Astrocyte (in vitro differentiated cells and primary cell): ENCODE measurements at regions not wholly inside any gene's neighbourhood (a gene's known extent, or its start where the extent isn't known, plus 50 kb on each side); places are given as distances from the start of the nearest gene placed in this dataset.

Experiments used
- DNase-seq: peaks from one replicate; pipeline ENCODE4 v3.0.0-alpha.2; 2010; ENCODE audit warnings: low read depth
- FAIRE-seq: peaks from 2 replicates; lab custom pipeline; 2011; peaks lifted over from hg19 to GRCh38; lab: Jason Lieb, UNC
- H2AFZ ChIP-seq: 2 replicates; pipeline ENCODE4 v1.6.0; 2012; ENCODE audit warnings: low read depth, low read length, inconsistent platforms
- H3K27ac ChIP-seq: 2 replicates; pipeline ENCODE4 v1.5.1; 2011; ENCODE audit warnings: low read depth, low read length, inconsistent platforms
- H3K27me3 ChIP-seq: 2 replicates; pipeline ENCODE4 v1.6.0; 2011; ENCODE audit warnings: low read length, inconsistent platforms; ENCODE audit not compliant: insufficient read depth
- H3K36me3 ChIP-seq: 2 replicates; pipeline ENCODE4 v1.5.1; 2011; ENCODE audit warnings: low read length, inconsistent platforms; ENCODE audit not compliant: insufficient read depth
- H3K4me1 ChIP-seq: 2 replicates; pipeline ENCODE4 v1.5.1; 2011; ENCODE audit warnings: low read length, inconsistent platforms; ENCODE audit not compliant: insufficient read depth
- H3K4me2 ChIP-seq: 2 replicates; pipeline ENCODE4 v1.6.0; 2012; ENCODE audit warnings: low read length, inconsistent platforms
- H3K4me3 ChIP-seq: 2 replicates; pipeline ENCODE4 v1.5.1; 2011; ENCODE audit warnings: low read depth, mild to moderate bottlenecking, low read length, inconsistent platforms; ENCODE audit not compliant: insufficient read depth
- H3K79me2 ChIP-seq: 2 replicates; pipeline ENCODE4 v1.6.0; 2012; ENCODE audit warnings: mild to moderate bottlenecking, low read length, inconsistent platforms; ENCODE audit not compliant: insufficient read depth
- H3K9ac ChIP-seq: 2 replicates; pipeline ENCODE4 v1.6.0; 2012; ENCODE audit warnings: mild to moderate bottlenecking, low read length, inconsistent platforms
- H3K9me3 ChIP-seq: 2 replicates; pipeline ENCODE4 v1.5.1; 2012; ENCODE audit warnings: low read depth, mild to moderate bottlenecking, low read length, inconsistent platforms; ENCODE audit not compliant: insufficient read depth
- H4K20me1 ChIP-seq: 2 replicates; pipeline ENCODE4 v1.6.0; 2012; ENCODE audit warnings: low read length, inconsistent platforms; ENCODE audit not compliant: insufficient read depth
- H3K27ac Mint-ChIP-seq: one replicate; pipeline ENCODE4 v1.8.0; 2021; ENCODE audit warnings: mild to moderate bottlenecking, mixed read lengths; ENCODE audit not compliant: unreplicated experiment
- H3K27me3 Mint-ChIP-seq: one replicate; pipeline ENCODE4 v1.8.0; 2021; ENCODE audit warnings: low read depth, mixed read lengths; ENCODE audit not compliant: unreplicated experiment
- H3K36me3 Mint-ChIP-seq: one replicate; pipeline ENCODE4 v1.8.0; 2021; ENCODE audit warnings: low read depth, mixed read lengths; ENCODE audit not compliant: unreplicated experiment
- H3K4me1 Mint-ChIP-seq: one replicate; pipeline ENCODE4 v1.8.0; 2021; ENCODE audit warnings: low read depth, mixed read lengths; ENCODE audit not compliant: unreplicated experiment
- H3K4me3 Mint-ChIP-seq: one replicate; pipeline ENCODE4 v1.8.0; 2021; ENCODE audit warnings: mild to moderate bottlenecking, moderate library complexity, mixed read lengths; ENCODE audit not compliant: unreplicated experiment
- H3K9me3 Mint-ChIP-seq: one replicate; pipeline ENCODE4 v1.8.0; 2021; ENCODE audit warnings: mild to moderate bottlenecking, mixed read lengths; ENCODE audit not compliant: unreplicated experiment
- CTCF ChIP-seq: IDR thresholded peaks from 2 replicates; pipeline ENCODE4 v1.5.1; 2011; ENCODE audit warnings: low read depth, mild to moderate bottlenecking, inconsistent platforms, low read length, moderate library complexity; ENCODE audit not compliant: insufficient read depth
- EZH2 ChIP-seq: IDR thresholded peaks from 2 replicates; pipeline ENCODE4 v1.6.1; 2012; ENCODE audit warnings: mild to moderate bottlenecking, low read length, inconsistent platforms; ENCODE audit not compliant: insufficient read depth

DNA sequence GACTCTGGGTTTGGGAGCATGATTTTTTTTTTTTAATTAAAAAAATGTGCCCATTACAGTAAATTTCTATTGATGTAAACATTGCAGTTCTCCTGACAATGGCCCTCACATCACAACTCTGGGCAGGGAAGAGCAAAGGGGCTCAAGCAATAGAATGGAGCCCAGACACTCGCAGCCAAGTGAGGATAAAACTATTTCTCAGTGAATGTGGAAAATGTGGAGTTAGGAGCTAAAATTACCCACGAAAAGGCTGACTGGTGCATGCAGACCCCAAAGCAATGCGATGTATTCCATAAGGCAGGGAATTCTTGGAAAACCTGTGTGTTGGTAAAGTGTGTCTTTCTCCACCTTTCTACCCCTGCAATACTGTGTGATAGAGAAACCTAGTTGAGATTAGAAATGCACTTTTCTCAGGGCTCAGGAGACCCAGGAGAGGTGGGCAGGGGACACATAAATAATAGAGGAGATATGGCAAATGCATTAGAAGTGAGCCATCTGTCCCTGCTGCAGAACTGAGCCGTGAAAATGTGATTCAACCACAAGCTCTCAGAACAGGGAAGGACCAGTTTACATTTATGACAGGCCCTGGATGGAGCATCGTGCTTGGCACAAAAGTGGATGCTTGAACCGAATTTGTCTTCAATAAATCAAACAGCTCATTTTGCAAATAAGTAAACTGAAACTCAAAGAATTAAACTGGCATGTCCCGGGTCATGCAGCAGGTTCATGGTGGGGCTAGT lies 100.1 kb downstream of the MYCN start:
- no peak overlapping the region for H3K4me2 ChIP-seq
- Mint-ChIP-seq H3K27ac (no peak overlapping the region), H3K4me3 (no peak overlapping the region), H3K9me3 (peaks cover 4% of the 10 kb centered on the region), H3K36me3 (peaks cover 2% of the 10 kb centered on the region), H3K4me1 (no peaks in the 10 kb centered on the region), H3K27me3 (peaks cover 24% of the 10 kb centered on the region)
- H3K4me1 ChIP-seq = no peaks in the 10 kb centered on the region
- H3K27me3 ChIP-seq = no peaks in the 10 kb centered on the region
- FAIRE-seq (no peak), DNase-seq (no peak)
- peaks cover 3% of the 10 kb centered on the region for H3K9me3 ChIP-seq
- H3K36me3 ChIP-seq = no peaks in the 10 kb centered on the region
- no peak overlapping the region for H2AFZ ChIP-seq
- no peak overlapping the region for H3K4me3 ChIP-seq
- no peak overlapping the region for H3K9ac ChIP-seq
- no peak overlapping the region for H3K27ac ChIP-seq
- no peaks in the 10 kb centered on the region for H3K79me2 ChIP-seq
- H4K20me1 ChIP-seq = no peaks in the 10 kb centered on the region
- TF ChIP-seq CTCF = no peak

DNA sequence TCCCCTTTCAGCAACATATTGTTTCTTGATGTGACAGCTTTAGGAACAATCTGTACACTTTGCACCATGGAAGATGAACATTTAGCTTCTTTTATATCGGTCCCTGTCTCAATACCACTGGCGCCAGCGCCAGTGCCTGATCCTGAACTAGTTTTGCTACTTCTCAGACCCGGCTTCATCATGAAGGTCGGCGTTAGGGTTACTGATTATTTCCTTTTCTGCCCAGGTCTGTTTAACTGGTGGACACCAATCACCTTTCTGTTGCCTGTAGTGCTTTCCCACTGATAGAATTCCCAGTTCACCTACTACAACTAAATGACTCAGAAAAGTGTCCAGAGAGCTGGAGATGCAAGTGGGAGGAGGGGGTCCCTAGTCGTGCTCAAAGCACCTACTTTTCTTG lies 99.5 kb downstream of the MYCN start:
- no peak overlapping the region for H3K27ac Mint-ChIP-seq

DNA sequence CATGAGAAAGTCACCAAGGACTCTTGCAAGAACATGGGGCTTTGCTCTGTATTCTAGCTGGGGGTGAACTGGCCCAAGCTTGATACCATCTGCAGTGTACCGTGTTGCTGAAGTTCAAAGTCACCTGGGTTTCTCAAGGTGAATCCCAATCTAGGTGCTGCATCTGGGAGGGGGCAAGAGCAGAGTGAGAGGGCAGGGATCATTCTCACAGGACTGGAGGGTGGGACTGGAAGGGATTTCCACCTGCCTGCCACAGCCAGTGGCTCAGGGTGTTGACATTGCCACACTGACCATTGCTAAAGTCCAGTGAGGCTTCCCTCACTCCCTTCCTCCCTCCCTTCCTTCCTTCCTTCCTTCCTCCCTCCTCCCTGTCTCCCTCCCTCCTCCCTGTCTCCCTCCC lies 98.7 kb downstream of the MYCN start:
- Histone ChIP-seq H3K4me1 (no peaks in the 10 kb centered on the region), H4K20me1 (no peaks in the 10 kb centered on the region), H3K79me2 (no peaks in the 10 kb centered on the region), H3K9ac (no peak overlapping the region), H3K27ac (no peak overlapping the region), H3K9me3 (peaks cover 3% of the 10 kb centered on the region), H2AFZ (no peak overlapping the region), H3K27me3 (no peaks in the 10 kb centered on the region), H3K4me2 (no peak overlapping the region), H3K36me3 (no peaks in the 10 kb centered on the region), H3K4me3 (no peak overlapping the region)
- DNase-seq (no peak), FAIRE-seq (no peak)
- Mint-ChIP-seq H3K4me1 (no peaks in the 10 kb centered on the region), H3K9me3 (peaks cover 4% of the 10 kb centered on the region), H3K27me3 (peaks cover 24% of the 10 kb centered on the region), H3K4me3 (no peak overlapping the region), H3K36me3 (peaks cover 2% of the 10 kb centered on the region), H3K27ac (no peak overlapping the region)
- TF ChIP-seq CTCF = no peak
- no peak for TF ChIP-seq EZH2

More for the DNA sequence above, 99.5 kb downstream of the MYCN start:
- Histone ChIP-seq H3K79me2 (no peaks in the 10 kb centered on the region), H4K20me1 (no peaks in the 10 kb centered on the region), H3K9ac (no peak overlapping the region), H3K27ac (no peak overlapping the region), H3K27me3 (no peaks in the 10 kb centered on the region), H3K36me3 (no peaks in the 10 kb centered on the region), H3K9me3 (peaks cover 3% of the 10 kb centered on the region), H3K4me2 (no peak overlapping the region), H3K4me3 (no peak overlapping the region), H2AFZ (no peak overlapping the region), H3K4me1 (no peaks in the 10 kb centered on the region)
- no peak for TF ChIP-seq EZH2
- H3K36me3 Mint-ChIP-seq = peaks cover 2% of the 10 kb centered on the region
- FAIRE-seq = no peak
- DNase-seq = no peak
- peaks cover 24% of the 10 kb centered on the region for H3K27me3 Mint-ChIP-seq
- H3K4me3 Mint-ChIP-seq = no peak overlapping the region
- H3K9me3 Mint-ChIP-seq = peaks cover 4% of the 10 kb centered on the region
- H3K4me1 Mint-ChIP-seq = no peaks in the 10 kb centered on the region
